RWPE1 (cell line): ENCODE measurements at regions not wholly inside any gene's neighbourhood (a gene's known extent, or its start where the extent isn't known, plus 50 kb on each side); places are given as distances from the start of the nearest gene placed in this dataset.
A peak's percentile ranks its signal among the peaks of the same experiment; 100 is the strongest.

Experiments
- CTCF ChIA-PET: fragments of 350-600 bp; sonication (Branson Sonifier 250); formaldehyde crosslinking; extraction: SDS; loops from one replicate; lab custom pipeline; 2021; lab: Yijun Ruan, JAX
- POLR2A ChIA-PET: fragments of 400-600 bp; formaldehyde crosslinking; extraction: SDS; loops from one replicate; lab custom pipeline; 2020; ENCODE audit warnings: antibody characterized with exemption; ENCODE audit not compliant: low non-redundant PET; lab: Yijun Ruan, JAX
- DNase-seq: peaks from one replicate; pipeline ENCODE4 v3.0.0; 2012; ENCODE audit warnings: low spot score
- H3K27ac ChIP-seq: fragments of 450-650 bp; 2 replicates; pipeline ENCODE4 v1.5.1; 2017
- TF ChIP-seq, protein P1 (sequence below): fragments of 450-650 bp; conservative IDR thresholded peaks from 2 replicates; pipeline ENCODE4 v1.5.1; 2017; ENCODE audit warnings: low read depth, mild to moderate bottlenecking

DNA sequence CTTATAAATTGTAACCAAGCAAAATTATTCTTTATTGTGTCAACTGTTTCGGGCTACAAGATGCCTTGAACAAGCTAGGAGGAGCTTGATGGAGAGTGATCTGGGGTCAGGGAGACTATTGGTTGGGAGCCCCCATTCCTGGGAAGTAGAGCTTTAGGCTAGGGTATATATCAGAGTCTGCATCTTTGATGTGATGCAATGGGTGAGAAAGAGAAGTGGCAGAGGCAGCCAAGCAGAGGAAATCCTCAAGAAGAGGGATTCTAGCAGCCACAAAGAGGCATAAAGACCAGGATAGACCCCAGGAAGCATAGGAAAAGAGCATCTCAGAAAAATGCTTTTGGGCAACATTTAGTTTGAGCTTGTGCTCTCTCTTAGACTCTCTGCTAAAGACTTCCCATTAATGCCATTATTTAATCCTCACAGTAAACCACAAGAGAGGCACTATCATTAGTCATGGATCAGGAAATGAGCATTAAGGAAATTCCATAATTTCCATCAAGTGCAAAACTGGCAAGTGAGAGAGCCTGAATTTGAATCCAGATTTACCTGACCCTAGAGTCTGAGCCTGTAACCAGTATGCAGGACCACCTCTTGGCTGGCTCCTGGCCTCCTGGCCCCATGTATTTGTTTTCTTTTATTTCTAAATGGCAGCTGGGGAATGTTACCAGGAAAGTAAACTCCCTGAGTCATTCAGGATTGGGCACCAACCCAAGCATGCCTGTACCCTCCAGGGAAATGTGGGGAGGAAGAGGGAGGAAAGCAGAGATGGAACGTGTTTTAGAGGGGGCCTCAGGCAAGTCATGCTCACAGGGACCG is 118.7 kb downstream of the RPL22L1 start:
- peak; percentile 66 for DNase-seq
- CTCF ChIA-PET = interaction anchor here (0.6 to 0.8 kb wide), 2 partner anchors 58 to 411 kb away, joined by 4 to 5 read pairs; no protein-coding TSS in a partner anchor
- peak overlapping the region; percentile 76 for H3K27ac ChIP-seq
- TF ChIP-seq, protein P1, sequence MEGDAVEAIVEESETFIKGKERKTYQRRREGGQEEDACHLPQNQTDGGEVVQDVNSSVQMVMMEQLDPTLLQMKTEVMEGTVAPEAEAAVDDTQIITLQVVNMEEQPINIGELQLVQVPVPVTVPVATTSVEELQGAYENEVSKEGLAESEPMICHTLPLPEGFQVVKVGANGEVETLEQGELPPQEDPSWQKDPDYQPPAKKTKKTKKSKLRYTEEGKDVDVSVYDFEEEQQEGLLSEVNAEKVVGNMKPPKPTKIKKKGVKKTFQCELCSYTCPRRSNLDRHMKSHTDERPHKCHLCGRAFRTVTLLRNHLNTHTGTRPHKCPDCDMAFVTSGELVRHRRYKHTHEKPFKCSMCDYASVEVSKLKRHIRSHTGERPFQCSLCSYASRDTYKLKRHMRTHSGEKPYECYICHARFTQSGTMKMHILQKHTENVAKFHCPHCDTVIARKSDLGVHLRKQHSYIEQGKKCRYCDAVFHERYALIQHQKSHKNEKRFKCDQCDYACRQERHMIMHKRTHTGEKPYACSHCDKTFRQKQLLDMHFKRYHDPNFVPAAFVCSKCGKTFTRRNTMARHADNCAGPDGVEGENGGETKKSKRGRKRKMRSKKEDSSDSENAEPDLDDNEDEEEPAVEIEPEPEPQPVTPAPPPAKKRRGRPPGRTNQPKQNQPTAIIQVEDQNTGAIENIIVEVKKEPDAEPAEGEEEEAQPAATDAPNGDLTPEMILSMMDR = no peak
- POLR2A ChIA-PET = no interaction called here

DNA sequence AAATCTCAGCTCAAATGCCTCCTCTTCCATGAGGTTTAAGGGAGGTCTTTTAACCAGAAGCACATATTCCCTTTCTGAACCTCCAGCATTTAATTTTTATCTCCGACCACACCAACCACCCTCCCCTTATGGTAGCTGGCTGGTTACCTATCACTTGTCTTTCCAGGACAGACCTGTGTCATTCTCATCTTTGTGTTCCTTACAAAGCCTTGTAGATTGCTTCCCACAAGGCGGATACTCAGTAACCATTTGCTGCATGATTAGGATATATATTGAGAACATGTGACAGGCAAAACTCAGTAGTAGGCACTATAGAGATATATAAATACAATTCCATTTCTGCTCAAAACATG is 119.5 kb downstream of the RPL22L1 start:
- POLR2A ChIA-PET = interaction anchor here (0.5 kb wide), 1 partner anchor 281 kb away, joined by 10 read pairs; no protein-coding TSS in a partner anchor
- DNase-seq = no peak
- H3K27ac ChIP-seq = no peak overlapping the region
- CTCF ChIA-PET = interaction anchor here (0.8 kb wide), 1 partner anchor 59 kb away, joined by 4 read pairs; no protein-coding TSS in a partner anchor
- TF ChIP-seq, protein P1 = no peak

DNA sequence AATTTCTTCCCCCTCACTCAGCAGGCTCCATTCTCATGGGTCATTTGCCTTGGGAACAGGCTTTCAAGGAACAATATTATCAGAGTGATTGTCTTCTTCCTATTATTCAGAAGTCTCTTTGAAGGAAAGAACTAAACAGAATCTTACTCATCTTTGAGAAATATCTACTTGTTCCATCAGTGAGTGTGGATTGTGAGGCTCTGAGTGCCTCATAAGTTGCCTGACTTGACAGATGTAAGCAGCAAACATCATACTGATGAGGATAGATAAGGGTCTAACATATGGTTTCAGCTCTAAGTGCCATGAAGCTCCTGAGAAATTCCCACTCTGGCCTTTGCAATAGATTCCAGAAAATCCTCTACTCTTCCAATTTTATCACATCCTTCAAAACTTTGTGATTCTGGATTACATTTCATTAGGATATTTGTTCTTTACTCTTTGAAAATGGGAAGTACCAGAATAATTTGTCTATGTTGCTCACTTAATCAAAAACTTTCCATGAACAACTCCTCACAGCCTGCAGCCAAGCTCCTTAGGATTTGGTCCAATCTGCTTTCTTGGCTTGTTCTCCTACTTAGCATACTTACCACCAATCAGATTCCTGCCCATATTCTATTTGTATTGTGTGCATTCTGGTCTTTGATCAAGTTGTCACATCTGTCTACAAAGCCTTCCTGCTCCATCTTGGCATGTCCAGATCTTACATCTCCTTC is 120.1 kb downstream of the RPL22L1 start:
- POLR2A ChIA-PET = interaction anchor here (0.5 kb wide), 1 partner anchor 281 kb away, joined by 10 read pairs; no protein-coding TSS in a partner anchor
- no peak for DNase-seq
- TF ChIP-seq, protein P1 = no peak
- CTCF ChIA-PET = no interaction called here
- no peak overlapping the region for H3K27ac ChIP-seq

DNA sequence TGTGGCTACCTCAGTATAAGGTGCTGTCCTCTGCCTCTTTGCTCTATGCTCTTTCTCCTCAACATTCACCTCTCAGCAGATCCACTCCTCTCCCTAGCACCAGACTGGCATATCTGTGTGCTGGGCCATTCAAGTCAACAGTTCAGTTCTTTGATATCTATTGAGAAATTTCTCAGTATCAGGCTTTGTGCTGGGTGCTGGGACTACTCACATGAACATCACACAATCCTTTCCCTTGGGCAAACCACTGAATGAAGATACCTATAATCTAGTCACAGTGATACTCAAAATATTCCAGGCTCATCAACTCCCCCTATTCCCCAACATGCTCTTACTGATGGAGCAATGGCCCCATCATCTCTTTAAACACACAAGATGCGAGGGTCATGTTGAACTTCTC is 120.8 kb downstream of the RPL22L1 start:
- TF ChIP-seq, protein P1 = no peak
- CTCF ChIA-PET = no interaction called here
- no peak overlapping the region for H3K27ac ChIP-seq
- DNase-seq = no peak
- POLR2A ChIA-PET = no interaction called here

DNA sequence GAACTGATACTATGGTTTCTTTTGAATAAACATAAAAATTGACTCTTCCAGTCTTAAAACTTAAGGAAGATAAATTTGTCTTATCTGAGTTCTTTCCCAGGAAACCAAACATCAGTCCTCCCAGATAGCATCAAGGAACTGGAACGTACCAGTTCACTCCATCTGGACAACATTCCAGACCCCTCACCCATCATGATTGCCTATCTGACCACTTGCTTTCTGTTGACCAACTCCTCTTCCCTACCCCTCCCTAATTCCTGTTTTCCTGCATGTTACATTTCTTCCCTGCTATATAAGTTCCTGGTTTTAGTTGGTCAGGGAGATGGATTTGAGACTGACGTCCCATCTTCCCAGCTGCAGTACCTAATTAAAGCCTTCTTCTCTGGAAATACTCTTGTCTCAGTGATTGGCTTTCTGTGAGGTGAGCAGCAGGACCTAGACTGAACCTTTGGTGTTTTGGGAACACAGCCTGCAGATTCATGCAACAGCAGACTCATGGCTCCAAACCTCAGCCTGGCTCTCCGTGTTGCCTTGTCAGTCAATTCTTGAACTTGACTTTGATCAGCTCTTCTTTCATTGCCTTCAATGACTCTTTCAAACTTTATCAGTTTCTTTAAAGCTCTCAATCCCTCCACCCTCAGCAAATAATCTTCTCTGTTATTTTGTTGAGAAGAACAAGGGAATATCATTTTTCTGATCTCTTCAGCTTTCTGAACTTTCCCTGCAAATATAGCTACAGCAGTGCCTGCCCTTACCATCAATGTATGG is 123.6 kb downstream of the RPL22L1 start:
- TF ChIP-seq, protein P1 = no peak
- CTCF ChIA-PET = no interaction called here
- H3K27ac ChIP-seq = no peak overlapping the region
- POLR2A ChIA-PET = no interaction called here
- DNase-seq = no peak

DNA sequence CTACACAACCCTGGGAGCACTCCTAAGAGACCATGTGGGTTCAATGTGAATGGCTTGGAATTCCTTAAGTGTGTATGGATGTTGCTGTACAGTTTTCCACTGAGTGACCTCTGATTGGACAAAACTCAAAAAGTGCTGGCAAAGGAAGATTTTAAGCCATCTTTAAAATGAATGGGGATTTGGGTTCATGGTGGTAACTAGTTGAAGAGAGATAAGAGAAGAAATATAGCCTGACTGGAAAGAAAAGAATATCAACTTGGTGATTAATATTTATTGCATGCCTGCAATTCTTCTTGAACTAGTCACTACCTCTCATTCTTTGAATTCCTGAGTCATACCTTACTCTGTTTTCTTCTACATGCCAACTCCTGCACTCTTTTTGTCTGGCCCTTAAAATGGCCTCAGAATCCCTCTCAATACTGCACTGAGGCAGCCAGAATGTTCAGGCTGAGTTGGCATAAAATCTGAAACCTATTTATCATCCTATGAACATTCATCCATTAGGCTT is 124.7 kb downstream of the RPL22L1 start:
- H3K27ac ChIP-seq = no peak overlapping the region
- POLR2A ChIA-PET = no interaction called here
- peak; percentile 74 for DNase-seq
- CTCF ChIA-PET = no interaction called here
- TF ChIP-seq, protein P1 = no peak
